ENCODE measurements at regions not wholly inside any gene's neighbourhood (a gene's known extent, or its start where the extent isn't known, plus 50 kb on each side); places are given as distances from the start of the nearest gene placed in this dataset.

GRCh38 chr7:37535841-37536240 is 87.2 kb upstream of the ELMO1 start:
- TF ChIP-seq, protein P1, sequence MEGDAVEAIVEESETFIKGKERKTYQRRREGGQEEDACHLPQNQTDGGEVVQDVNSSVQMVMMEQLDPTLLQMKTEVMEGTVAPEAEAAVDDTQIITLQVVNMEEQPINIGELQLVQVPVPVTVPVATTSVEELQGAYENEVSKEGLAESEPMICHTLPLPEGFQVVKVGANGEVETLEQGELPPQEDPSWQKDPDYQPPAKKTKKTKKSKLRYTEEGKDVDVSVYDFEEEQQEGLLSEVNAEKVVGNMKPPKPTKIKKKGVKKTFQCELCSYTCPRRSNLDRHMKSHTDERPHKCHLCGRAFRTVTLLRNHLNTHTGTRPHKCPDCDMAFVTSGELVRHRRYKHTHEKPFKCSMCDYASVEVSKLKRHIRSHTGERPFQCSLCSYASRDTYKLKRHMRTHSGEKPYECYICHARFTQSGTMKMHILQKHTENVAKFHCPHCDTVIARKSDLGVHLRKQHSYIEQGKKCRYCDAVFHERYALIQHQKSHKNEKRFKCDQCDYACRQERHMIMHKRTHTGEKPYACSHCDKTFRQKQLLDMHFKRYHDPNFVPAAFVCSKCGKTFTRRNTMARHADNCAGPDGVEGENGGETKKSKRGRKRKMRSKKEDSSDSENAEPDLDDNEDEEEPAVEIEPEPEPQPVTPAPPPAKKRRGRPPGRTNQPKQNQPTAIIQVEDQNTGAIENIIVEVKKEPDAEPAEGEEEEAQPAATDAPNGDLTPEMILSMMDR (IDR thresholded peaks at IDR 0.05): no peak
- TF ChIP-seq POLR2A (IDR thresholded peaks at IDR 0.05): no peak

All from Peyer's patch (tissue), 4 donors.